ENCODE measurements at regions not wholly inside any gene's neighbourhood (a gene's known extent, or its start where the extent isn't known, plus 50 kb on each side); places are given as distances from the start of the nearest gene placed in this dataset.

GRCh38 chr11:134908583-134908982, 496.5 kb upstream of the B3GAT1 start:
- no peak for DNase-seq (ENCODE audit: low spot score)

GRCh38 chr11:134907636-134908035, 495.6 kb upstream of the B3GAT1 start:
- no peak for DNase-seq (ENCODE audit: low spot score)

GRCh38 chr11:134906356-134906955, 494.4 kb upstream of the B3GAT1 start:
- DNase-seq (ENCODE audit: low spot score), result no peak

GRCh38 chr11:134905928-134906327, 493.9 kb upstream of the B3GAT1 start:
- no peak for DNase-seq (ENCODE audit: low spot score)

GRCh38 chr11:134905517-134905916, 493.5 kb upstream of the B3GAT1 start:
- DNase-seq (ENCODE audit: low spot score), result no peak

GRCh38 chr11:134904103-134904790, 492.2 kb upstream of the B3GAT1 start:
- no peak for DNase-seq (ENCODE audit: low spot score)

- no peak for DNase-seq (ENCODE audit: low spot score)
These were observed 490.2 kb upstream of the B3GAT1 start for GRCh38 chr11:134901955-134902918.

- DNase-seq (ENCODE audit: low spot score), result no peak
These were observed 489.5 kb upstream of the B3GAT1 start for GRCh38 chr11:134901542-134901941.

- DNase-seq (ENCODE audit: low spot score), result no peak
These were observed 482.0 kb upstream of the B3GAT1 start for GRCh38 chr11:134893810-134894685.

GRCh38 chr11:134890446-134890845, 478.4 kb upstream of the B3GAT1 start:
- DNase-seq (ENCODE audit: low spot score), result no peak

GRCh38 chr11:134889832-134890231, 477.8 kb upstream of the B3GAT1 start:
- DNase-seq (ENCODE audit: low spot score), result no peak

- DNase-seq (ENCODE audit: low spot score), result no peak
These were observed 476.8 kb upstream of the B3GAT1 start for GRCh38 chr11:134888821-134889220.

- DNase-seq (ENCODE audit: low spot score), result no peak
These were observed 475.9 kb upstream of the B3GAT1 start for GRCh38 chr11:134887896-134888295.

- DNase-seq (ENCODE audit: low spot score), result no peak
These were observed 471.4 kb upstream of the B3GAT1 start for GRCh38 chr11:134883484-134883883.

GRCh38 chr11:134882671-134883297, 470.7 kb upstream of the B3GAT1 start:
- DNase-seq (ENCODE audit: low spot score), result no peak

GRCh38 chr11:134882141-134882540, 470.1 kb upstream of the B3GAT1 start:
- no peak for DNase-seq (ENCODE audit: low spot score)

- no peak for DNase-seq (ENCODE audit: low spot score)
These were observed 468.7 kb upstream of the B3GAT1 start for GRCh38 chr11:134880788-134881187.

GRCh38 chr11:134879931-134880330, 467.9 kb upstream of the B3GAT1 start:
- no peak for DNase-seq (ENCODE audit: low spot score)

- no peak for DNase-seq (ENCODE audit: low spot score)
These were observed 467.3 kb upstream of the B3GAT1 start for GRCh38 chr11:134879341-134879740.

- DNase-seq (ENCODE audit: low spot score), result no peak
These were observed 466.7 kb upstream of the B3GAT1 start for GRCh38 chr11:134878785-134879184.

GRCh38 chr11:134876226-134876625, 464.2 kb upstream of the B3GAT1 start:
- no peak for DNase-seq (ENCODE audit: low spot score)

Measured in GM03348 (cell line).